ENCODE measurements at regions not wholly inside any gene's neighbourhood (a gene's known extent, or its start where the extent isn't known, plus 50 kb on each side); places are given as distances from the start of the nearest gene placed in this dataset.

DNA sequence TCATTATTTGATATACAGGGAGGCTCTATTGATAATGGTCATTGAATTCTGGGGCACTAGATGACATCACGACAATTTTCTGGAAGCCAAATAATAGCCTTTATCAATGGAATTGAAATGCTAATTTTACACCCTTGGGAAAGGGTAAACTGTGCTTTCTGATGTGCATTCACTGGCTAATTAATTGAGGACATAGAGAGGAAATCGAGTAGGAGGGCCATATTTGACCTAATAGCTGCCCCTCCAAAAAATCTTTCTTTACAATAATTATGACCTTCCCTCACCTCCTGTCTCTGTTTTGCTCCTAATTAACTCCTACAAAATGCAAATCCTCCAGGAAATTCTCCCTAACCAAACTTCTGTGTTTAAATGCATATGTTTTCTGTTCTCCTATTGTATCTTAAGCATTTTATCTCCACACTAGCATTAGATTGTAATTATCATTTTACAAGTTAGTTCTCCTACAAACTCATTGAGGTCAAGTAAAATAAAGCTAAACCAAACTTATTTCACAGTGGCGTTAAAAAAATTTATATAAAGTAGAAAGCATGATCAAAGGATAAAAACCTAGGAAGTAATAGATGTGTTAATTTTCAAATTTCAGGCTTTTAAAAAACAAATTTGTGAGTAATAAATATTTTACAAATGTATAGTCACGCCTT is 1414.0 kb upstream of the AGA start:
- DNase-seq = no peak

DNA sequence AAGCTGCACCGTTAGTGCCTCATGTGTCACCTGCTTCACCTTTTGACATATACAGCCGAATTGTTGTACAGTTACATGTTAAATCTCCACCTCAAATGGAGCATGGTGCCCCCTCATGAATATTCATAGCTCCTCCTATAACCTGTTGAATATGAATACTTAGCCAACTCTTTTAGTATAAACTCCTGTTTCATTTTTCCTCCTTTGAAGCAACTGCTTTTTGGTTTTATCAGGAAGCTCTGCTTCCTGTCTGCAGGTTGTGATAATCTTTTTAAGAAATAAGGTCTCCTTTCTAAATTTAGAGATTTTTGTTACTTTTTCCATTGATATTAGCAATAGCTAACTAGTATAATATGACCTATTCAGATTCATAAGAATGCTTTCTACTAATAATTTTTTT is 1429.2 kb upstream of the AGA start:
- DNase-seq = no peak

DNA sequence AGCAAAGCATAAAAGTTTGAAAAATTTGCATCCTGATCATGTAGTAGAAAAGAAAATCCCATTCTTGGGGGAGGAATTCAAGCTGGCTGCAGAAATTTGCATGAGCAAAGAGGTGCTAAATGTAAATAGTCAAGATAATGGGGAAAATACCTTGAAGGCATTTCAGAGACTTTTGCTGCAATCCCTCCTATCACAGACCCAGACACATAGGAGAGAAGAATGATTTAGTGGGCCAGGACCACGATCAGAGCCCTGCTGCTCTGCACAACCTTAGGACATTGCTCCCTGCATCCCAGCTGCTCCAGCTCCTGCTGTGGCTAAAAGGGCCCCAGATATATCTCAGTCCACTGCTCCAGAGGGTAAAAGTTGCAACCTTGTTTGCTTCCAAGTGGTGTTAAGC is 1439.7 kb upstream of the AGA start:
- DNase-seq = no peak

DNA sequence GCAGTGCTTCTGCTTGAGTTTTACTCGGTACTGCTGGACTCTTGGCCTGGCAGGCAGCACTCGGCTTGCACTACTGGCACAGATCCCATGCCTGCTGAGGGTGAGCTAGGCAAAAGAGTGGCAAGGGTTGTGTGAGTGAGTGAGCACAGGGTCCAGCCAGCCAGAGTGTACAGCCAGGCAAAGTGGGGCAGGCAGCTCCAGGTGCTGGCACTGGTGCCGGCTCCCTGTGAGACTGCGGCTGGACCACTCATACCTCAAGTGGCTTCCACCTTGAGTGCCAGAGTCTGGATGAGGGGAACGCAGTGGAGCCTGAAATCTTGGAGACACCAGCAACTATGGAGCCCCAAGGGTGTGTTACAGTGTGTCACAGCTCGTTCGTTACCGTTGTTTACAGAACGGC is 1451.9 kb upstream of the AGA start:
- DNase-seq = no peak

DNA sequence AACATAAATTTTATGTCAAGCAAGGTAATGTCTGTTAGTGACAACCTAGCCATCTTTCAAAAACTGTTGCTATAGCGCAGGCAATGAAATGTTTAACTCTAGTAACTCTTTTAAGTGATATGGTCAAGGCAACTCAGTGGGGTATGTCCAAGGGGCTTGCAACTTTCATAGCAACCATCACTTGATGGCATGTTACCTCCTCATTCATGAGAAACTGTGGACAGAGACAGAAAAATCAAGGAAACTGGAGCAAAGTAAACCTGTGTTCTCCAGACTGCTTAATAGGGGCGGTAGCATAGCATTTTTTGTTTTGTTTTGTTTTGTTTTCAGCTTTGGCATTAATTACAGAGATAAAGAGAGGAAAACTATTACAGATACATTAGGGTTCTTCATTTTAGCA is 1456.8 kb upstream of the AGA start:
- no peak for DNase-seq

DNA sequence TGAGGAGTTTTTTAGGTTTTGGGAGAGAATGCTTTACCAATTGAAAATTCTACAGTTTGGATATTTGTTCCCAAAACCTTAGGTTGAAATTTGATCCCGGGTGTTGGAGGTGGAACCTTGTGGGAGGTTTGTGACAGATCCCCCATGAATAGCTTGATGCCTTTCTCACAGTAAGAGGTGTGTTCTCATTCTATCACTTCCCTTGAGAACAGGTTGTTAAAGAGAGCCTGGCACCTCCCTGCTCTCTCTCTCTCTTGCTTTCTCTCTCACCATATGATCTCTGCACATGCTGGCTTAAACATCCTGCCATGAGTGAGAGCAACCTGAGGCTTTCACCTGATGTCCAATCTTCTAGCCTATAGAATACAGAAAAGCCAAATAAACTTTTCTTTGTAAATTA is 1475.5 kb upstream of the AGA start:
- DNase-seq = peak; percentile 1

DNA sequence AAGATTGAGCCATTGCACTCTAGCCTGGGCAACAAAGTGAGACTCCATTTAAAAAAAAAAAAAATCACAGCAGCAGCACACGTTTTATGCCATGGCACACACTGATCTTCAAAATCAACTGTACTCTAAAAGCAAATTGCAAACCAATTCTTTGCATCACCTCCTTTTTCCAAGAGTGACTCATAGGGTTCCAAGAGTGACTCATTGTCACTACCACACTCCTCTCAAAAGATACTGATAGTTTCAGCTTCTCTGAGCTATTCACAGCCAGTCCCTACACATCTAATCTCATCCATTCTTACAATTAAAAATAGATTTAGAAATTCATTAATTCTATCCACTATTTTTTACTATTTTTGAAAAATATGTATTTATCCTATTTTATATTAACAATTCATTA is 1494.9 kb upstream of the AGA start:
- DNase-seq = no peak

DNA sequence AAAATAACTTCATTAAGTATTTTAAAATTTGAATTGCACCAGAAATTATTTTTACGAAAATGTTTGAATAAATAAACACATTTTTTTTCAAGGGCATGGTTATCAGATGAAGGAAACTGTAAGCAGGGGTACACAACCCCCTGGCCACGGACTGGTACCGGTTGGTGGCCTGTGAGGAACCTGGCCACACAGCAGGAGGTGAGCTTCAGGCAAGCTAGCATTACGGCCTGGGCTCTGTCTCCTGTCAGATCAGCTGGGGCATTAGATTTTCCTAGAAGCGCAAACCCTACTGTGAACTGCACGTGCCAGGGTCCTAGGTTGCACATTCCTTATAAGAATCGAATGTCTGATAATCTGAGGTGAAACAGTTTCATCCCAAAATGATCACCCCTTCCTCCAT is 1499.7 kb upstream of the AGA start:
- DNase-seq = no peak

DNA sequence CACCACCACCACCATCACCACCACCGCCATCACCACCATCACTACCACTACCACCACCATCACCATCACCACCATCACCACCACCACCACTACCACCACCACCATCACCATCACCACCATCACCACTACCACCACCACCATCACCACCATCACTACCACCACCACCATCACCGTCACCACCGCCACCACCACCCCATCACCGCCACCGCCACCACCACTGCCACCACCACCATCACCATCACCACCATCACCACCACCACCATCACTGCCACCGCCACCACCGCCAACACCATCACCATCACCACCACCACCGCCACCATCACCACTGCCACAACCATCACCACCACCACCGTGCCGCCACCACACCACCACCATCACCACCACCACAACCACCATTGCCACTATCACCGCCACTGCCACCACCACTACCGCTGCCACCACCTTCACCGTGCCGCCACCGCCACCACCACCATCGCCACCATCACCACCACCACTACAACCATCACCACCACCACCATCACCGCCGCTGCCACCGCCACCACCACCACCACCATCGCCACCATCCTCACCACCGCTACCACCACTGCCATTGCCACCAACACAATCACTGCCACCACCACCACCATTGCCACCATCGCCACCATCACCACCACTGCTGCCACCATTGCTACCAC is 1511.3 kb upstream of the AGA start:
- DNase-seq = no peak

DNA sequence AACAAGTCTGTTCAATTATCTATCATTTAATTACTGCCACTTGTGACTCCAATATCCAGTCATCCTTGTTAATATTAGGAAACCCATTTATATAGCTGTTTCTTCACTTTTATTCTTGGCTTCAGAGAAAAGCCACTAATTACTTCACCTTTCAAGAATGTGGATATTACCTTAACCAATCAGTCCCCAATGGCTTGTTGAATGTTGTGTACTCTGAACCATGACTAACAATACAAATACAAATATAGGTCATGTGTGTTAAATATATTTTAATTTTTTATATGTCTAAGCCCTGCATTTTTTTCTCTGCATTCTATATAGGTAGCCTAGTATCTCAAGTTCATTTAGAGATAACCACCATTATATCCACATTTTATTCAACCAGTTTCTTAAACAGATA is 1513.4 kb upstream of the AGA start:
- DNase-seq = no peak

DNA sequence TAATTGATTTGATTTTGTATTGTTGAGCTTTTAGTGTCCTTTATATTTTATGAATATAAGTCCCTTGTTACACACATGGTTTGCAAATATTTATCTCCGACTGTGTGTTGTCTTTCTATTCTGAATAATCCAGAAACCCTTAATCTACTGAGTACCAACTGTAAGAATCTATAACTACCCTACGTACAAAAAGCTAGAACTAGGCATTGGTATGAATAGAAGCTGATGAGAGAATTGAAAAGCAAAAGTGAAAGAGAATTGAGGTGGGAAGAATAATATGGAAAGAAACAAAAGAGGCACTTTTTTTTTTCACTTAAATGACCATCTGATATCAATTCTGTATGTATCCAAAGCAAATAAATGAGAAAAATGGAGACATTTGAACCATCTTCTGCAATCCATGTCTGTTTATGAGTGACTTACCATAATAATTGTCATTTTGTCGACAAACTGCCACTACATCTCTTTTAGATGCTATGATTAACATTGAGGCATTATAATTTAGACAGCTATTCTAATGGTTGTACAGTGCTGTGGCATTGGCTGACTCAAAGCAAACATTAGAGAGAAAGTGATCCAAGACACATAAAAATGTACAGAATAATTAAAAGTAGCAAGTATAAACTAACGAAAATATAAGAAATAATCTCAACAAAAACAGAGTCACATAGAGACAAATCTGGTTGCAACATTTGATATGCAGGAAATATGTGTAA is 1516.6 kb upstream of the AGA start:
- no peak for DNase-seq

DNA sequence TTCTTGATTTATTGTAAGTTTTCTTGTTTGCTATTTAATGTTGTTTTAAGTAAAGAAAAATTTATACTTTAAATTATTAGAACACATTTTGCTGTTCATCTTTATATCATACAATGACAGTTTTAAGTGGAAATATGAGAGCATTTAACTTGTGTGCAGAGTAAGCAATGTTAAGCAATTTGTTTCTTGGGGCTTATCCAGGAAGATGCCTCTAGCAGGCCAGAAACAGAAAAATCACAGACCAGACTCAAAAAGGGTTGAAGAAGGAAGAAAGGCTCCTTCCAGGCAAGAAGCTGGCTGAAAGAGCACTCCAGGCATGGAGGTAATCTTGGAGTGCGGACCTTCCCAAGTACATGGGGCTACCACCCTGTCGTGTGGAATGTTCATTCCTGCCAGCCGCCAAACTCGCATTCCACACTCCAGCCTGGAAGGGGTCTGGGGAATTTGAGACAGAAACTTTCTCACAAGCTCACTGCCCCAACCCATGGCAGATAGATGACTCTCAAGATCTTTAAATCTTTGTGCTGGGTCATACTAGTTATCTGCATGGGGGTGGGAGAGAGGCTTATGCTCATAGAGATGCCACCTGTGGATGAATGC is 1521.3 kb upstream of the AGA start:
- no peak for DNase-seq

DNA sequence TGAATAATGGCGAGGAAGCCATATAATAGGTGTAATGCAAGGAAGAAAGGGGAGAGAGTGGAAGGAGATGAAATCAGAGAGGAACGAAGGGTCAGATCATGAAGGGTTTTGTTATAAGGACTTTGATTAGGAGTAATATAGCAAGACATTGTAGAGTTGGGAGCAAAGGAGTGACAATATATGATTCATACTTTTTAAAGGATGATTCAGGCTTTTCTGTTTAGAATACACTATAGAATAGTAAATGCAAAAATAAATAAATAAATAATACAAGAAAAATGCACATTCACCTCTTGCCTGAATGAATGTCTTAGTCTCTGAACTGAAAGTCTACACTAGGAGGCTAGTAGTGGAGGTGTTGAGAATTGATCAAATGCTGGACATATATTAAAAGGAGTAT is 1524.4 kb upstream of the AGA start:
- DNase-seq = no peak

DNA sequence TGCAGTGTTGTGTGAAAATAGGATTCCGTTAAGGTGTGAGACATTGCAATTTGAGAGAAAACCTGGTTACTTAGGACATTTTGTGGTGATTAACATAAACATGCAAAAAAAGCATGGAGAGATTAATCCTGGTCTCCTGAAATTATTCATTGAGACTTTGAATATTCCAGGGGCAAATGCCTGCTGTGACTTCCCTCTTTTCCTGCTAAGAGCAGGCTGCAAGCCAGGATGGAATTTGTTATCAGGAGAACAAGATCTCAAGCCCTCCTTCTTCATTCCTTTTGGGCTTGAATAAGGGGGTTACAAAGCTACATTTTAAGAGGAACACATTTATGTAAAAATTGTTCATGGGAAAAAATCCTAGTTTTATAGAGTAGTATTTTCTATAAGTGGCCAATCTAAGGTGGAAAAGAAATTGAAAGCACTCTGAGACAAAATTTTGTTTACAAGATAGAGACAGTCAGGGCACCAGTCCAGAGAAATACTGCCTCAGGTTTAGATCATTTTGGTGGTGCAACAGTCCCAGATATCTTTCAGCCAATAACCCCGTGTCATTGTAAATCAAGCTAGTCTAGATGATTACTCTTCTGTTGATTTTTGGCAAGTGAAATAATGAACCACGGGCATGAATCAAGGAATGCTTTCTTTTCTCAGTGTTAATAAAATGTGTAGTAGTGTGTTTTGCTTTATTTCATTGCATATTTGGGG is 1528.3 kb upstream of the AGA start:
- DNase-seq = no peak

DNA sequence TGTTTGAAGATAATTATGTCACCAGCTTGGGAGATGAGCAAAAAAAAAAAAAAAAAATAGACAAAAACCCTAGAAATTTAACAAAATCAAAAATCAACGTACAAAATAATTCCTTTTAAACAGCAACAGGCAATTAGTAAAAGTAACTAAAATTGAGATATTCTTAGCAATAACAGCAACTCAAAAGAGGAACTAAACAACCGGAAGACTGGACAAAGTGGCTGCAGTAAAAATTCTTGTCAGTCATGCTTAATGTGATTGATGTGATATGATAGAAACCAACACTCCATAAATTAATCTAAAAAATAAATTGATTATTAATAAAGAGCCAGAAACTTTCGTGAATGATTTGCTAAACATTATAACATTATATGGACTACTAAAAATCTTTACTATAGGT is 1534.6 kb upstream of the AGA start:
- DNase-seq = no peak

DNA sequence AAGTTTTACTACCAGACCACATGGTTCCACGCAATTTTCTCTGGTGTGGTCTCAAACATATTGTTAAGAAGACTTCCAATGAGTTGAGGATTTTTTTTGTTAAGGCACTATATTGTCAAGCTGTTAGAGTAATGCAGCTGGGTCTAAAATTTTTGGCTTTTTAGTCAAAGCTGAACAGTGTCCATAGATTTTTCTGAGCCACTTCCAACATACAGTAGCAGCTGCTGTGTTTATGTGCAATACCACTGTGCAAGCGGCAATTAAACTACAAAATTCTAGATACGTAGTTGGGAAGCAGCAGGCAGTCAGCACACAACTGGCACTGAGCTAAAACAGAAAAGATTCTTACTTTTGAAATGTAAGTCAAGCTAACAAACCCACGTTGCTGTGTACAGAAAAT is 1551.1 kb upstream of the AGA start:
- no peak for DNase-seq

DNA sequence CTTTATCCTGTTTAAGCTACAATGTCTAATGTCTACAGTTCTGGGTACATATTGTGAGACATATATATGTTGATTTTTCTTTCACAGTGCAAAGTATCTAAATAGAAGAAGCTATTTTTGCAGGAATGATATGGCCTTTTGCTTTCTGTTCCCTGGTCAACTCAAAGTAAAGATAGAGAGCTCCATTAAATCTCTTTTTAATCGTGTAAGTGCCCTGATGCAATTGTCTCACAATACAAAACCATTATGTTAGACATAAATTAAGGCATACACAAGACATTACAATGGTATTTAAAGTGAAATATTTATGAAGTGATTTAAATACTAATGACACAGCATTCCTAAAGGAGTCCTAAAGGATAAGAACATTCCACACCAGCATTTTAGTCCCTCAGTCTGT is 1559.7 kb upstream of the AGA start:
- no peak for DNase-seq

DNA sequence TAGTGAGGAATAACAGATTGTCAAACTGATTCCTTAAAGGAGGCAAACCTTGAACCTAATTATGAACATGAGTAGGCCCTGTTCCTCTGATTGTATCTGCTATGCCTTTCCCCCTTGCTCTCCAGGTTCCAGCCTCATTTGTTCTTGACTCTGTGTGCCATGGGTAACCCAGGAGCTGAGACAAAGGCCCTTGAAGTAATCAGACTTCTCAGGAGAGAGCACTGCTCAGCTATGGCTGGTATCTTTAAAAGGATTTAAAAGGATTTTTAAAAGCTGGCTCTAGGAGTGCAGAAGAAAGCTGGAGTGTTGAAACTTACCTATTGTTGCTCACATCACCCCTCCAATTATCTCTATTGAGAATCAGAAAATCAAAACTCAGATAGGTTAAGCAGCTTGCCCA is 1565.5 kb upstream of the AGA start:
- DNase-seq = no peak

DNA sequence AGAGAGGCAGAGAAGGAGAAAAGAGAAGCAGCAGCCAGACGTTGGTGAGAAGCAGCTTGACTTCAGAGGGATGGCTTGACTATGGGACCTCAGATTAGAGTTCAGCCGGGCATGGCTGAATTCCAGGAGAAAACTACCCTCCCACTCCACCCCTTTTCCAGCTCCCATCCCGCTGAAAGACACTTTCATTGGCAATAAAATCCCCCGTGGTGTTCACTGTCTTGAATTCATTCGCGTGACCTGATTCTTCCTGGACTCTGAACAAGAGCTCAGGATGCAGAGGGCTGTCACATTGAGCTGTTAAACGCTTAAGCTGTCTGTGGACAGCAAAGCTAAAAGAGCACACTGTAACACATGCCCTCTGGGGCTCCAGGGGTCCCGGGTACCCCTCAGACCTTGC is 1575.3 kb upstream of the AGA start:
- DNase-seq = no peak

DNA sequence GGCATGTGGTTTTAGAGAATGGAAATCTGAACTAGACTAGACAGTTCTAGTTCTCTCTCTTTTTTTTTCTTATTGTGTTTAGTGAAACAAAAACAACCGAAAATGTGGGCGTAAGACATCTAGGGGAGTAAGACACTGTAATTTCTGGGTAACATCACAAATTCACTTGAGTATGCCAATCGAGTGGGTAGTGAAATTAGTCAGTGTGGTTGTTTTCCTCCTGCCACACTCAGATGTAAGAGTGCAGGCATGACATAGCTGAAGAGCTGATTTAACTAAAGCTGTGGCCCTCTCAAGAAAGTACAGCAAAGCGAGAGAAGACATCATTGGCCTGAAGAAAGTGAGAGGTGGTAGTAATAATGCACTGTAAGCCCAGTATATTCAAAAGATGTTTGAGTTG is 1585.3 kb upstream of the AGA start:
- no peak for DNase-seq

DNA sequence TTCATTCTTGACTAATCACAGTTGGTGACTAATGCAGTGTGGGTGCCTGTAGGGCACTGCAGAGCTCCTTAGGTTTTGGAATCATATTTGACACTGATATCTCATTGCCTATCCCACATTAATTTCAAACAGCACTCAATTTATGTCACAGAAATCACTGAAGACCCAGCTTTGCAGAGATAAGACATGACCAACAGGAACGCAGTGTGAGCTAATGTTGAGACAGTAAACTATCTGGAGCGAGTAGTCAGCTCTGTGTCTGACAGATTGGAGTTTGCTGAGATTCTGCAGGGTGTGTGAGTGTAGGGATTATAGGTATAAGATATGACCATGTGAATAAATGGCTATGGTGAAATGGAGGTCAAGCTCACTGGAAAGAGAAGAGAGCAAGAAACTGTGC is 1586.1 kb upstream of the AGA start:
- DNase-seq = no peak

DNA sequence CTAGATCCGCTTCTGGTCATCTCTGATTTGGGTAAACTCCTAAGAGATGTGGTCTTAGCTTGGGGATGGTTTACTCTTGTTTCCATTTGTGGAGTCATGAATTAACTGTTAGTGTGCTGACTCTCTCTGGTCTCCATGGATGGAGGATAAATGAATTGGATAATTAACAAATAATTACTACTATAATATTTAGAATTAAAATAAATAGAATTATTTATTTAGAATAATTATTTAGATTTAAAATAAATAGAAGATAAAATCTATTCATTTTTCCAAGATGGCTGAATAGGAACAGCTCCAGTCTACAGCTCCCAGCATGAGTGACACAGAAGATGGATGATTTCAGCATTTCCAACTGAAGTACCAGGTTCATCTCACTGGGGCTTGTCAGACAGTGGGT is 1587.4 kb upstream of the AGA start:
- DNase-seq = no peak

DNA sequence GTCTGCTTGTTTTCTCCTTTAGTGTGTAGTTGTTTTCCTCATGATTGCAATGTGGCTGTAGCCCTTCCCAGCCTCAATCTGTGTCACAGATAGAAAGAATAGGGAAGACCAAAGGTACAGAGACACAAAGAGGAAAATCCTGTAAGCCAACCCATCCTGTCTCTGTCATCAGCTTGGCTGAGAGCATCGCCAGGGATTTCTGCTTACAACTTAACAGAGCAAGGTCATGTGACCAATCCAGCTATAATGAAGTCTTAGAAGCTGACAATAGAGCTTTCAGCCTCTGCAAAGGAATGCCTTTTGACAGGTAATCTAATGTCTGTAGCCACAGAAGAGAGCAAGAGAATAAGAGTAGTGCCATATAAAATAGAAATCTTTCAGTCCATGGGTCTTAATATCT is 1598.0 kb upstream of the AGA start:
- DNase-seq = no peak
